HCT116 (cell line): ENCODE measurements at regions not wholly inside any gene's neighbourhood (a gene's known extent, or its start where the extent isn't known, plus 50 kb on each side); places are given as distances from the start of the nearest gene placed in this dataset.

ENCODE experiments used
- ATAC-seq: fragments of 200-7000 bp; cut with Tn5 transposase; 2 replicates; pipeline ENCODE4 v1.9.1; 2020; ENCODE audit warnings: mild to moderate bottlenecking, moderate library complexity
- BruUV-seq: library from RNA; stranded (reverse); fragments of 400-500 nt; replicated peaks from 2 replicates; lab custom pipeline; 2021; lab: Mats Ljungman, UMichigan
- CTCF ChIA-PET: fragments of 300-600 bp; sonication (Branson Sonifier 250); formaldehyde crosslinking; loops from one replicate; lab custom pipeline; 2021; ENCODE audit warnings: antibody characterized with exemption; lab: Charles Lee
- POLR2A ChIA-PET: fragments of 300-600, 350-600 bp; sonication (Branson Sonifier 250); formaldehyde crosslinking; loops from one replicate; lab custom pipeline; 2021; ENCODE audit warnings: antibody characterized with exemption; lab: Charles Lee
- RAD21 ChIA-PET, 2 experiments: fragments of 300-600 bp; sonication (Branson Sonifier 250); formaldehyde crosslinking; loops; one replicate each; lab custom pipeline; 2023; ENCODE audit warnings: low total read pairs in 2 of 2; ENCODE audit not compliant: uncharacterized antibody in 2 of 2, unreplicated experiment in 2 of 2, low non-redundant PET in 1 of 2; lab: Charles Lee
- DNase-seq: peaks from one replicate; pipeline ENCODE4 v3.0.0-alpha.2; 2010; ENCODE audit warnings: low read depth, low spot score
- H2AFZ ChIP-seq: fragments of 200-600 bp; shearing (Covaris generic), sonication (generic); 2 replicates; pipeline ENCODE4 v1.6.1; 2017; ENCODE audit warnings: low read depth, mixed run types, mixed read lengths, antibody characterized with exemption, low read length; ENCODE audit not compliant: poor library complexity, severe bottlenecking
- H3K27ac ChIP-seq: 2 replicates; pipeline ENCODE4 v1.5.1; 2012; ENCODE audit warnings: low read depth, low read length
- H3K27me3 ChIP-seq: fragments of 200-600 bp; sonication (generic); 2 replicates; pipeline ENCODE4 v1.6.1; 2016; ENCODE audit warnings: mixed run types, low read length, mixed read lengths; ENCODE audit not compliant: insufficient read depth
- H3K36me3 ChIP-seq, 2 experiments: fragments of 200-500 bp in 1 of 2; fragments of 200-600 bp in 1 of 2; sonication (Bioruptor generic) in 1 of 2; sonication (generic) in 1 of 2; 2 replicates each; pipeline versions ENCODE4 v1.5.1 to v1.6.1; 2014 to 2016; ENCODE audit warnings: low read length in 2 of 2, inconsistent platforms in 1 of 2, mixed read lengths in 1 of 2, mixed run types in 1 of 2; ENCODE audit not compliant: insufficient read depth in 2 of 2, control insufficient read depth in 1 of 2
- H3K4me1 ChIP-seq, 2 experiments: fragments of 200-600 bp in 1 of 2; sonication (generic) in 1 of 2; 2 replicates each; pipeline versions ENCODE4 v1.5.1 to v1.6.1; 2012 to 2017; ENCODE audit warnings: low read length in 2 of 2, inconsistent platforms in 1 of 2, mild to moderate bottlenecking in 1 of 2, mixed read lengths in 1 of 2, mixed run types in 1 of 2, moderate library complexity in 1 of 2; ENCODE audit not compliant: insufficient read depth in 2 of 2, control insufficient read depth in 1 of 2
- H3K4me2 ChIP-seq: fragments of 200-600 bp; sonication (generic); 2 replicates; pipeline ENCODE4 v1.6.1; 2017; ENCODE audit warnings: mixed run types, low read length, mixed read lengths
- H3K4me3 ChIP-seq, 2 experiments: fragments of 200-600 bp in 1 of 2; sonication (generic) in 1 of 2; replicated peaks in 1 of 2; 2 replicates each; pipeline ENCODE4 v1.5.1; 2011 to 2016; ENCODE audit warnings: low read length in 2 of 2, control low read depth in 1 of 2, low read depth in 1 of 2, mild to moderate bottlenecking in 1 of 2, mixed read lengths in 1 of 2, mixed run types in 1 of 2
- H3K79me2 ChIP-seq: fragments of 200-600 bp; sonication (generic); 2 replicates; pipeline ENCODE4 v1.6.1; 2017; ENCODE audit warnings: mild to moderate bottlenecking, mixed run types, low read length, moderate library complexity, mixed read lengths; ENCODE audit not compliant: insufficient read depth
- H3K9ac ChIP-seq: fragments of 200-600 bp; sonication (generic); 2 replicates; pipeline ENCODE4 v1.6.1; 2016; ENCODE audit warnings: low read length, mixed read lengths
- H3K9me2 ChIP-seq: fragments of 200-600 bp; sonication (generic), shearing (Covaris generic); 2 replicates; pipeline ENCODE4 v1.6.1; 2017; ENCODE audit warnings: mixed run types, mild to moderate bottlenecking, moderate library complexity; ENCODE audit not compliant: insufficient read depth
- H3K9me3 ChIP-seq, 2 experiments: fragments of 200-500 bp in 1 of 2; fragments of 200-600 bp in 1 of 2; sonication (Bioruptor generic) in 1 of 2; sonication (generic) in 1 of 2; 2 replicates each; pipeline ENCODE4 v1.6.1; 2014 to 2017; ENCODE audit warnings: low read length in 2 of 2, mixed read lengths in 2 of 2, inconsistent platforms in 1 of 2, low read depth in 1 of 2, mild to moderate bottlenecking in 1 of 2, mixed run types in 1 of 2, moderate library complexity in 1 of 2; ENCODE audit not compliant: control insufficient read depth in 1 of 2, insufficient read depth in 1 of 2
- H4K20me1 ChIP-seq: fragments of 200-600 bp; sonication (generic), shearing (Covaris generic); 2 replicates; pipeline ENCODE4 v1.6.1; 2017; ENCODE audit warnings: mixed run types, mild to moderate bottlenecking, moderate library complexity; ENCODE audit not compliant: insufficient read depth
- CEBPB ChIP-seq: IDR thresholded peaks from 2 replicates; pipeline ENCODE4 v1.6.1; 2012; ENCODE audit warnings: low read depth
- SIN3A ChIP-seq: IDR thresholded peaks from 2 replicates; pipeline ENCODE4 v1.6.1; 2012; ENCODE audit warnings: low read depth
- TCF7L2 ChIP-seq: IDR thresholded peaks from 2 replicates; pipeline ENCODE4 v1.7.0; 2011; ENCODE audit warnings: borderline replicate concordance, inconsistent platforms; ENCODE audit not compliant: insufficient read depth, insufficient read length; ENCODE audit errors: extremely low read depth
- intact Hi-C: fragments of 100-400 bp; cut with micrococcal nuclease; formaldehyde crosslinking; loops from 2 replicates; pipeline ENCODE4 v1.10.0; 2022
- TF ChIP-seq, protein P1 (sequence below): IDR thresholded peaks from 2 replicates; pipeline ENCODE4 v1.6.1; 2012; ENCODE audit warnings: low read depth
- TF ChIP-seq, protein P2 (sequence below): IDR thresholded peaks from 2 replicates; pipeline ENCODE4 v1.6.1; 2012

- H3K27me3 ChIP-seq = no peaks in the 10 kb centered on the region
- H3K9ac ChIP-seq = no peak overlapping the region
- ChIA-PET RAD21 (no interaction called here), CTCF (no interaction called here), POLR2A (no interaction called here)
- ATAC-seq (no peak), DNase-seq (no peak)
- no peaks in the 10 kb centered on the region for H3K36me3 ChIP-seq
- no peak overlapping the region for H3K27ac ChIP-seq
- H3K4me1 ChIP-seq = no peaks in the 10 kb centered on the region
- no peak overlapping the region for H3K4me2 ChIP-seq
- H3K4me3 ChIP-seq = no peak overlapping the region
- intact Hi-C loops = no loop called here
- H4K20me1 ChIP-seq = no peaks in the 10 kb centered on the region
- H3K79me2 ChIP-seq = no peaks in the 10 kb centered on the region
- no peak overlapping the region for H2AFZ ChIP-seq
- TF ChIP-seq SIN3A (no peak), TCF7L2 (no peak), CEBPB (no peak)
- TF ChIP-seq, protein P1, sequence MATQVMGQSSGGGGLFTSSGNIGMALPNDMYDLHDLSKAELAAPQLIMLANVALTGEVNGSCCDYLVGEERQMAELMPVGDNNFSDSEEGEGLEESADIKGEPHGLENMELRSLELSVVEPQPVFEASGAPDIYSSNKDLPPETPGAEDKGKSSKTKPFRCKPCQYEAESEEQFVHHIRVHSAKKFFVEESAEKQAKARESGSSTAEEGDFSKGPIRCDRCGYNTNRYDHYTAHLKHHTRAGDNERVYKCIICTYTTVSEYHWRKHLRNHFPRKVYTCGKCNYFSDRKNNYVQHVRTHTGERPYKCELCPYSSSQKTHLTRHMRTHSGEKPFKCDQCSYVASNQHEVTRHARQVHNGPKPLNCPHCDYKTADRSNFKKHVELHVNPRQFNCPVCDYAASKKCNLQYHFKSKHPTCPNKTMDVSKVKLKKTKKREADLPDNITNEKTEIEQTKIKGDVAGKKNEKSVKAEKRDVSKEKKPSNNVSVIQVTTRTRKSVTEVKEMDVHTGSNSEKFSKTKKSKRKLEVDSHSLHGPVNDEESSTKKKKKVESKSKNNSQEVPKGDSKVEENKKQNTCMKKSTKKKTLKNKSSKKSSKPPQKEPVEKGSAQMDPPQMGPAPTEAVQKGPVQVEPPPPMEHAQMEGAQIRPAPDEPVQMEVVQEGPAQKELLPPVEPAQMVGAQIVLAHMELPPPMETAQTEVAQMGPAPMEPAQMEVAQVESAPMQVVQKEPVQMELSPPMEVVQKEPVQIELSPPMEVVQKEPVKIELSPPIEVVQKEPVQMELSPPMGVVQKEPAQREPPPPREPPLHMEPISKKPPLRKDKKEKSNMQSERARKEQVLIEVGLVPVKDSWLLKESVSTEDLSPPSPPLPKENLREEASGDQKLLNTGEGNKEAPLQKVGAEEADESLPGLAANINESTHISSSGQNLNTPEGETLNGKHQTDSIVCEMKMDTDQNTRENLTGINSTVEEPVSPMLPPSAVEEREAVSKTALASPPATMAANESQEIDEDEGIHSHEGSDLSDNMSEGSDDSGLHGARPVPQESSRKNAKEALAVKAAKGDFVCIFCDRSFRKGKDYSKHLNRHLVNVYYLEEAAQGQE = no peak
- TF ChIP-seq, protein P2, sequence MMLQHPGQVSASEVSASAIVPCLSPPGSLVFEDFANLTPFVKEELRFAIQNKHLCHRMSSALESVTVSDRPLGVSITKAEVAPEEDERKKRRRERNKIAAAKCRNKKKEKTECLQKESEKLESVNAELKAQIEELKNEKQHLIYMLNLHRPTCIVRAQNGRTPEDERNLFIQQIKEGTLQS = no peak
- H3K9me3 ChIP-seq = no peaks in the 10 kb centered on the region
- BruUV-seq = no TSS peak
- H3K9me2 ChIP-seq = no peaks in the 10 kb centered on the region
These were observed 207.8 kb upstream of the TARS1 start for GRCh38 chr5:33232731-33233505.
